ENCODE measurements at regions not wholly inside any gene's neighbourhood (a gene's known extent, or its start where the extent isn't known, plus 50 kb on each side); places are given as distances from the start of the nearest gene placed in this dataset.

- TF ChIP-seq CHD7 (IDR thresholded peaks at IDR 0.05; ENCODE audit: insufficient replicate concordance, low read length) (peak; percentile 73), EZH2 (IDR thresholded peaks at IDR 0.05; ENCODE audit: low read depth, low read length, severe bottlenecking) (no peak), GTF2F1 (IDR thresholded peaks at IDR 0.05; ENCODE audit: borderline replicate concordance, low read depth, low read length) (no peak), NANOG (IDR thresholded peaks at IDR 0.05; ENCODE audit: insufficient read depth, low read depth, low read length, poor library complexity, severe bottlenecking) (peak; percentile 4)
Measured at GRCh38 chr4:26030260-26030667, 116.2 kb downstream of the SMIM20 start (continued).

Measured in H1 (cell line).